Astrocyte (in vitro differentiated cells and primary cell): ENCODE measurements at regions not wholly inside any gene's neighbourhood (a gene's known extent, or its start where the extent isn't known, plus 50 kb on each side); places are given as distances from the start of the nearest gene placed in this dataset.

Source experiments
- CTCF ChIP-seq: IDR thresholded peaks from 2 replicates; pipeline ENCODE4 v1.5.1; 2011; ENCODE audit warnings: low read depth, mild to moderate bottlenecking, inconsistent platforms, low read length, moderate library complexity; ENCODE audit not compliant: insufficient read depth
- EZH2 ChIP-seq: IDR thresholded peaks from 2 replicates; pipeline ENCODE4 v1.6.1; 2012; ENCODE audit warnings: mild to moderate bottlenecking, low read length, inconsistent platforms; ENCODE audit not compliant: insufficient read depth

DNA sequence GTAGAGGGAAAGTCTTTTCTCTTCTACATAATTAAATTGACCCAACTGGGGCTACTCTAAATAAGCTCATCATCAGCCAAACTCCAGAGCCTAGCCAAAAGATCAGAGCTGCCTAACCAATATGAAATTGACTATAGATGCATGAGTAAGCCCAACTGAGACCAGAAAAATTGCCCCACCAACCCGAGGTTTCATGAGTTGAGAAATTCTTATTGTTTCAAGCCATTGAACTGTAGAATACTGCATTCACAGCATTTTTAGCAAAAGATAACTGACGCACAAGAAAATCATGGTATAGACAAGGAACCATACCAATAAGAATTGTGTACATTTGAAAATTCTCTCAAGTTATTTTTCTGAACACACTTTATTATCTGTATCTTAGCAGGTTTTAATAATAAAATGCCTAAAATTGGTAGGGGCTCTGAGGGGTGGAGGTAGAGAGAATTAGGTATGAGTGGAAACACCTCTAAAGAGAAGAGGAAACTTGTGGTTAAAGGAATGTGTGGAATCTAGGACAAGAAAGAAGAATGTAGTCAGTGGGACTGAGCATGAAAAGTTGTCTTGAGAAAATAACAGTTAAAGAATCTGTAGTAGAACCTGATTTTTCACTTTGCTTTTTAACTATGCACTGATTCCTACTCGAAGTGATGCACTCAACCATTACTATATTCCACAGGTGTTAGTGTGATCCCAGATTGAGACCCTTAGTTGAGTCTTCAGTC, 200.9 kb upstream of the PPP1R2C start:
- TF ChIP-seq CTCF = no peak
- TF ChIP-seq EZH2 = no peak
